Memory B cell (primary cell): ENCODE measurements at regions not wholly inside any gene's neighbourhood (a gene's known extent, or its start where the extent isn't known, plus 50 kb on each side); places are given as distances from the start of the nearest gene placed in this dataset.

Source experiments
- ATAC-seq: fragments of 150-1000 bp; cut with Tn5 transposase; 2 replicates; pipeline ENCODE4 v1.10.0; 2021; ENCODE audit warnings: low read depth, mild to moderate bottlenecking, moderate library complexity
- DNase-seq, 2 donors: peaks; one replicate each; pipeline ENCODE4 v3.0.0; 2022; ENCODE audit warnings: low spot score in 2 of 2
- H3K27ac Mint-ChIP-seq: one replicate; pipeline ENCODE4 v1.8.0; 2022; ENCODE audit warnings: mild to moderate bottlenecking, moderate library complexity, mixed read lengths
- H3K27me3 Mint-ChIP-seq: one replicate; pipeline ENCODE4 v1.8.0; 2022; ENCODE audit warnings: mixed read lengths
- H3K36me3 Mint-ChIP-seq: one replicate; pipeline ENCODE4 v1.8.0; 2022; ENCODE audit warnings: mild to moderate bottlenecking, mixed read lengths
- H3K4me1 Mint-ChIP-seq: one replicate; pipeline ENCODE4 v1.8.0; 2022; ENCODE audit warnings: mixed read lengths
- H3K4me3 Mint-ChIP-seq: one replicate; pipeline ENCODE4 v1.8.0; 2022; ENCODE audit warnings: mild to moderate bottlenecking, moderate library complexity, mixed read lengths
- H3K9me3 Mint-ChIP-seq: one replicate; pipeline ENCODE4 v1.8.0; 2022; ENCODE audit warnings: mixed read lengths

- no peaks in the 10 kb centered on the region for H3K36me3 Mint-ChIP-seq
- no peaks in the 10 kb centered on the region for H3K27me3 Mint-ChIP-seq
- ATAC-seq: no peak
Measured at GRCh38 chr5:117779171-117779570, 1204.5 kb upstream of the SEMA6A start.

DNA sequence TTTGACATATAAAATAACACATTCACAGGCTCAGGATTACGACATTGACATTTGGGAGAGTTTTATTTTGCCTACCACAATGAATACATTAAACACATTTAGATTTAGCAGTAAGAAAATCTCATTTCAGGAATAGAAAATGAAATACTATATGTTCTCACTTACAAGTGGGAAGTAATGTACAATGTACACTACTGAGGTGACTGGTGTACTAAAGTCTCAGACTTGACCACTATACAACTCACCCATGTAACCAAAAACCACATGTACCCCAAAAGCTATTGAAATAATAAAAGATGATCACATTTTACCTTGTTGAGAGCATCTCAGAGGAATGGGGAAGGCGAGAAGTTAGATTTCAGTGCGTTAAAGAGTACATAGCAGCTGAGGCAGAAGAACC lies 1202.4 kb upstream of the SEMA6A start:
- Mint-ChIP-seq H3K36me3 (no peaks in the 10 kb centered on the region), H3K4me1 (no peaks in the 10 kb centered on the region), H3K27me3 (no peaks in the 10 kb centered on the region), H3K4me3 (no peak overlapping the region), H3K9me3 (peaks cover 10% of the 10 kb centered on the region), H3K27ac (no peak overlapping the region)
- ATAC-seq (no peak), DNase-seq (no peak)

More at GRCh38 chr5:117779171-117779570, 1204.5 kb upstream of the SEMA6A start:
- Mint-ChIP-seq H3K27ac (no peak overlapping the region), H3K9me3 (peaks cover 6% of the 10 kb centered on the region), H3K4me1 (no peaks in the 10 kb centered on the region), H3K4me3 (no peak overlapping the region)
- no peak for DNase-seq

DNA sequence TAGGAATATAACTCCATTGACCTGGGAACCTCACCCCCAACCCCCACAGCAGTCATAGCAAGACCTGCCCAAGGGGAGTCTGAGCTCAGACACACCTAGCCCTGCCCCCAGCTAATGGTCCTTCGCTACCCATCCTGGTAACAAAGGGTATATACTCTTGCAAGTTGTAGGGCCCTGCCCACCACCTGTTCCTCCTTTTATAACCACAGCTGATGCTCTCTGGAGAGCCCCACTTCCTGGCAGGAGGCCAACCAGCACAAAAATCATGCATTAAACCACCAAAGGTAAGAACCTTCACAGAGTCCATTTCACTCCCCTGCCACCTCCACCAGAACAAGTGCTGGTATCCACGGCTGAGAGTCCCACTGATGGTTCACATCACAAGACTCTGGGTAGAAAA lies 1195.3 kb upstream of the SEMA6A start:
- DNase-seq (no peak), ATAC-seq (no peak)
- H3K4me3 Mint-ChIP-seq: no peak overlapping the region
- no peak overlapping the region for H3K27ac Mint-ChIP-seq
- no peaks in the 10 kb centered on the region for H3K36me3 Mint-ChIP-seq
- H3K27me3 Mint-ChIP-seq: no peaks in the 10 kb centered on the region
- H3K4me1 Mint-ChIP-seq: no peaks in the 10 kb centered on the region
- H3K9me3 Mint-ChIP-seq: peaks cover 8% of the 10 kb centered on the region

DNA sequence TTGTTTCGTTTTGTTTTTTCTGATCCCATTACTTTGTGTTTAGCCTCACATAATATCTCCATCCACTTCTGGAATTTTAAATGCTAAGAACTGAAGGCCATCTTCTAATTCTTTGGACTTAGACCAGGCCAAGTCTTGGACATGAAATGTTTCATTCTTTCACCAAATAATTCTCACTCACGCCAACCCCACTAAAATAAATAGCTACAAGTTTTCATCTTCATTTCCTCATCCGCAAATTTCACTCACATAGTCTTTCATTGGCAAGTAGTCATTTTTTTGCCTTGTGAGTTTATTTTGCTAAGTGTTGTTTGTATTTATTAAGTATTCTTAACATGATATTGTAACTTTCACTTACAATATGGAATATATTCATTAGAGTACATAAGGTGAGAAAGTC lies 1188.6 kb upstream of the SEMA6A start:
- H3K27ac Mint-ChIP-seq: no peak overlapping the region
- no peaks in the 10 kb centered on the region for H3K4me1 Mint-ChIP-seq
- H3K27me3 Mint-ChIP-seq: no peaks in the 10 kb centered on the region
- DNase-seq (no peak), ATAC-seq (no peak)
- no peaks in the 10 kb centered on the region for H3K36me3 Mint-ChIP-seq
- H3K4me3 Mint-ChIP-seq: no peak overlapping the region
- peaks cover 2% of the 10 kb centered on the region for H3K9me3 Mint-ChIP-seq

GRCh38 chr5:117761186-117761585 lies 1186.6 kb upstream of the SEMA6A start:
- no peaks in the 10 kb centered on the region for H3K27me3 Mint-ChIP-seq
- H3K4me3 Mint-ChIP-seq: no peak overlapping the region
- ATAC-seq: no peak
- H3K36me3 Mint-ChIP-seq: no peaks in the 10 kb centered on the region
- H3K4me1 Mint-ChIP-seq: no peaks in the 10 kb centered on the region
- DNase-seq: no peak
- H3K9me3 Mint-ChIP-seq: peaks cover 2% of the 10 kb centered on the region
- no peak overlapping the region for H3K27ac Mint-ChIP-seq

DNA sequence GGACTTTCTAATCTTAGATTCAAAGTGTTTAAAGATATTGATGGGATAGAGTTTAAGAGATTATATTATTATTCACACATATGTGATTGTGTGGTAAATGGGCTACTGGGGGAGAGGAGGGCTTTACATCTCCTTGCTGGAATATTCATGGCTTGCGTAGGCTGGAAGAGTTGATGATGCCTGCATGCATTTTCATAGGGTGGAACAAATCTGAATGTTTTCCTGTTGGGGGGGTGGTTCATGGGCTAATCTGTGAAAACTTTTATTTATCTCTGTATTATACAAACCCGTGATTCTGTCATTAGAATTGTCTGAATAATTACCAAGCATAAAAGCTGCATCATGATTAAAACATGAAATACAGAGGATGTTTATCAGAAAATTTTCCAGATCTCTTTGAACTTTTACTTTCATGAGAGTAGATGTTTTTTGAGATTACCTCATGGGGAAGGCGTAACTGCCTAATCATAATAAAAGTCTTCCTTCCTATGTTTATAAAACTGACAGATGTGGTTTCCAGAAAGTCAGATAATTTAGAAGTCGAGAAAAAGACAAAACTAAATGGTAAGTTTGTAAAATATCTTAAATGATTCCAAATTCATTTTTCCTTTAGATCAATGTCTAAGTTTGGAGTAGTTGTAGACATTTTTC lies 1185.4 kb upstream of the SEMA6A start:
- Mint-ChIP-seq H3K4me3 (no peak overlapping the region), H3K27ac (no peak overlapping the region)

GRCh38 chr5:117752403-117752802 lies 1177.8 kb upstream of the SEMA6A start:
- H3K4me1 Mint-ChIP-seq: no peaks in the 10 kb centered on the region
- no peaks in the 10 kb centered on the region for H3K27me3 Mint-ChIP-seq
- peaks cover 2% of the 10 kb centered on the region for H3K9me3 Mint-ChIP-seq
- H3K27ac Mint-ChIP-seq: no peak overlapping the region
- no peak overlapping the region for H3K4me3 Mint-ChIP-seq
- DNase-seq (no peak), ATAC-seq (no peak)
- H3K36me3 Mint-ChIP-seq: no peaks in the 10 kb centered on the region

More for the DNA sequence above, 1185.4 kb upstream of the SEMA6A start:
- ATAC-seq (no peak), DNase-seq (no peak)
- H3K9me3 Mint-ChIP-seq: peaks cover 2% of the 10 kb centered on the region
- H3K27me3 Mint-ChIP-seq: no peaks in the 10 kb centered on the region
- no peaks in the 10 kb centered on the region for H3K4me1 Mint-ChIP-seq
- no peaks in the 10 kb centered on the region for H3K36me3 Mint-ChIP-seq

DNA sequence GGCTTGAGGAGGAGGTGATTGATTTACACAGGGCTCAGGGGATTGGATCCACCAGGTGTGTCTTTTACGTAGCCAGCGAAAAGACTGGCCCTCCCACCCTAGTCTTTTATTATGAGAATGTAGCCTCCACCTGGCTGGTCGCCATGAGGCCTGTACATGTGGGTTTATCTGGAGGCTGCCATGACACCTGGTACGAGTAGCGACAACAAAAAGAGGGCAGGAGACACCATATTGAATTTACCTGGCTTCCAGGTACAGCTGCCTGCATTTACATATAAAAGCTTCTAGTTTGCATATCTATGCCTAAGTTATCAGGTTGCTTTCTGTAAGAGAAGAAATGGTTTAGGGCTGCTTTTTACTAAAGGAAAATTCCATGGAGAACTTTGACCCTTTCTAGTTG lies 1173.7 kb upstream of the SEMA6A start:
- DNase-seq: no peak
- H3K9me3 Mint-ChIP-seq: peaks cover 3% of the 10 kb centered on the region
- no peak overlapping the region for H3K27ac Mint-ChIP-seq
- no peaks in the 10 kb centered on the region for H3K27me3 Mint-ChIP-seq
- no peak overlapping the region for H3K4me3 Mint-ChIP-seq
- no peak for ATAC-seq
- H3K4me1 Mint-ChIP-seq: no peaks in the 10 kb centered on the region
- no peaks in the 10 kb centered on the region for H3K36me3 Mint-ChIP-seq

DNA sequence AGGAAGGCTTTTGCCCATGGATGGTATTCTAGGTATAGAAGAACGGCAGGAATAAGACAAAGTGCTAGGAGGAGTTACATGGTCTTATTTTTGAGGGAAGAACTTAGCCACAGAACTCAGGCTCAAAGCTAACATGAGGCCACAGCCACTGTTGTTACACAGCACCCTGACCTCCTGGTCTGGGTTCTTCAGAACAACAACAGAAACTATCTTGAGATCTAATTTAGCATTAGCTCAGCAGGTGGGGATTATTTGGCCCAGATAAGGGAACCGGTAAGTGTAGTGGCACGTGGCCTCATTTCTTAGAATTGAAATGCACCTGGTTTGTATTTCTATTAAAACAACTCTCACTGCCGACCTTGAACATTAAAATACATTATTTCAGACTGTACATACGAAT lies 1168.7 kb upstream of the SEMA6A start:
- no peaks in the 10 kb centered on the region for H3K4me1 Mint-ChIP-seq
- H3K4me3 Mint-ChIP-seq: no peak overlapping the region
- no peaks in the 10 kb centered on the region for H3K27me3 Mint-ChIP-seq
- H3K27ac Mint-ChIP-seq: no peak overlapping the region
- no peaks in the 10 kb centered on the region for H3K36me3 Mint-ChIP-seq
- no peak for ATAC-seq
- no peak for DNase-seq
- peaks cover 1% of the 10 kb centered on the region for H3K9me3 Mint-ChIP-seq

- H3K4me1 Mint-ChIP-seq: no peaks in the 10 kb centered on the region
- H3K27ac Mint-ChIP-seq: no peak overlapping the region
- ATAC-seq (no peak), DNase-seq (no peak)
- H3K9me3 Mint-ChIP-seq: peaks cover 6% of the 10 kb centered on the region
- no peaks in the 10 kb centered on the region for H3K27me3 Mint-ChIP-seq
- no peaks in the 10 kb centered on the region for H3K36me3 Mint-ChIP-seq
- H3K4me3 Mint-ChIP-seq: no peak overlapping the region
Measured at GRCh38 chr5:117741655-117742206, 1167.1 kb upstream of the SEMA6A start.

DNA sequence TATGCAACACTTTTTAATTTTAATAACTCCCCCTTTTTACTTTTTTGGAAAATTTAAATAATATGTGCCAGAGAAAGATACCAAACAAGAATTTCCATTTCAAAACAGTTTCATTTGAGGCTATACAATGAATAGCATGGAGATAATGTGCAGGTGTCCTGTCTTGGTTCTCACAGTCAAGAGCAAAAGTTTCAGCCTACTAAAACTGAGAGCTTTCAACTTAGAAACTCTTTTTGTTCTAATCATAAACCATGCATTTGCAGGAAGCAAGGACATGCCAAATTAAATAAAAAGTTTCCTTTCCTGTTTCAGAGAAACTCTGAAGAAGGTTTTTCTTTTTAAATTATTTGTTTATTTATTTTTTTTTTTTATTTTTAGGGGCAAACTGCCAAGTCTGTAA lies 1165.6 kb upstream of the SEMA6A start:
- ATAC-seq: no peak
- peaks cover 6% of the 10 kb centered on the region for H3K9me3 Mint-ChIP-seq
- no peak for DNase-seq
- H3K4me1 Mint-ChIP-seq: no peaks in the 10 kb centered on the region
- H3K4me3 Mint-ChIP-seq: no peak overlapping the region
- no peak overlapping the region for H3K27ac Mint-ChIP-seq
- H3K36me3 Mint-ChIP-seq: no peaks in the 10 kb centered on the region
- no peaks in the 10 kb centered on the region for H3K27me3 Mint-ChIP-seq

- peaks cover 5% of the 10 kb centered on the region for H3K9me3 Mint-ChIP-seq
- H3K4me1 Mint-ChIP-seq: no peaks in the 10 kb centered on the region
- H3K4me3 Mint-ChIP-seq: no peak overlapping the region
- H3K36me3 Mint-ChIP-seq: no peaks in the 10 kb centered on the region
- H3K27ac Mint-ChIP-seq: no peak overlapping the region
- DNase-seq: no peak
- ATAC-seq: no peak
- no peaks in the 10 kb centered on the region for H3K27me3 Mint-ChIP-seq
Measured at GRCh38 chr5:117738571-117738970, 1163.9 kb upstream of the SEMA6A start.

DNA sequence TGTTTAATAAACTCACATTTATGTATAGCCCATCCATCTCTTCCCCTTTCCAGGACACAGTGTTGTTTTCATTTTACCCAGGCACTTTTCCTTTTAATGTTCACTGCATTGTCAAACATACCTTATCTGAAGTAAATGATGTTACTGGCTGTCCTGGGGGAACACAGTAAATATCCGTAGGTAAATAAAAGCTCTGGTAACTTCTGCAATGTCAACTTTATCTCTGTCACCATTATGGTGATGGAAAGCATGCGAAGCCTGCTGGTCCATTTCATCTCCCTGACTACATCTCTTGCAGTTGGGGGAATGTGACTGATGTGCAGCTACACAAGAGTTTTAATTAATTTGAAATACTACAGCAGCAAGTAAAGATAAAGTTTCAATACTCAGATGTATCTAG lies 1162.1 kb upstream of the SEMA6A start:
- no peak for DNase-seq
- Mint-ChIP-seq H3K9me3 (peaks cover 5% of the 10 kb centered on the region), H3K27ac (no peak overlapping the region)

DNA sequence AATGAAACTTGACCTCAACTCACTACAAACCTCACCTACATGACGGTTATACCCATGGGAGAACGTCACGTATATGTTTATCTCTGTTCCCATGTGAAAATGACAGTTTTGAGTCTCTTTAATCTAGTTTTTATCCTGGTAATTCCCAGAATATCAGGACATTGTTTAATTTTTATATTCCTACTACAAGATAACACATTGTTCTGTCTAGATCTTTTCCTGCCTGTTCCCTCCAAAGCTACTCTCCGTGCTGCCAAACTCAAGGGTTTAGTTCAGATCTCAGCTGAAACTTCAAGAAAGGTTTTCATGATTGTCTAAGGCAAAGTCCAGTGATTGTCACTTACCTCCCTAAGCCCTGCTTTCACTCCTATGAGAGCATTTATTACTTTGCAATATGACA lies 1159.4 kb upstream of the SEMA6A start:
- Mint-ChIP-seq H3K4me3 (no peak overlapping the region), H3K27ac (no peak overlapping the region), H3K27me3 (no peaks in the 10 kb centered on the region), H3K4me1 (no peaks in the 10 kb centered on the region), H3K36me3 (no peaks in the 10 kb centered on the region), H3K9me3 (peaks cover 8% of the 10 kb centered on the region)
- DNase-seq (no peak), ATAC-seq (no peak)

More for the DNA sequence above, 1162.1 kb upstream of the SEMA6A start:
- H3K4me3 Mint-ChIP-seq: no peak overlapping the region
- no peaks in the 10 kb centered on the region for H3K4me1 Mint-ChIP-seq
- H3K27me3 Mint-ChIP-seq: no peaks in the 10 kb centered on the region
- no peak for ATAC-seq
- no peaks in the 10 kb centered on the region for H3K36me3 Mint-ChIP-seq

DNA sequence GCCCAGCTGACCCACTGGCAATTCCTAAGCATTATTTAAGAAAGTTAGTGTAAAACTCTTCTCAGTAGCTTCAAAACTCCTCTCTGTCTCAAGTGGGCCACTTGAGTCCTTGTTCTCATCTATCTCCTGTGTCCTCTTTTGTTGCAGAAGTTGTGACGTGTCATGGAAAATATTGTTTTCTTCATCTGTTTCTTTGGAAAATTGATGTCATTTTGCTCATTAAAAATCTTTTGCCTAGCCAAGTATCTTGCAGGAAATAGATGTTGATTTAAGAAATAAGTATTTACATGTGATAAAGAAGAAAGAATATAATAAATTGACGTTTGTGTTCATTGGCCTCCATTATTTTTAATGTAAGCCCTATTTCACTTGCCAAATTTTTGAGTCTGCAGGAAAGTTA lies 1158.4 kb upstream of the SEMA6A start:
- Mint-ChIP-seq H3K4me3 (no peak overlapping the region), H3K27me3 (no peaks in the 10 kb centered on the region), H3K9me3 (peaks cover 7% of the 10 kb centered on the region), H3K4me1 (no peaks in the 10 kb centered on the region), H3K27ac (no peak overlapping the region), H3K36me3 (no peaks in the 10 kb centered on the region)
- no peak for ATAC-seq
- DNase-seq: no peak
